GM12801 (cell line): ENCODE measurements at regions not wholly inside any gene's neighbourhood (a gene's known extent, or its start where the extent isn't known, plus 50 kb on each side); places are given as distances from the start of the nearest gene placed in this dataset.

Experiments used
- CTCF ChIP-seq: IDR thresholded peaks from one replicate; pipeline ENCODE4 v1.5.1; 2011; ENCODE audit warnings: control low read depth; ENCODE audit not compliant: insufficient read length; ENCODE audit errors: extremely low read depth

DNA sequence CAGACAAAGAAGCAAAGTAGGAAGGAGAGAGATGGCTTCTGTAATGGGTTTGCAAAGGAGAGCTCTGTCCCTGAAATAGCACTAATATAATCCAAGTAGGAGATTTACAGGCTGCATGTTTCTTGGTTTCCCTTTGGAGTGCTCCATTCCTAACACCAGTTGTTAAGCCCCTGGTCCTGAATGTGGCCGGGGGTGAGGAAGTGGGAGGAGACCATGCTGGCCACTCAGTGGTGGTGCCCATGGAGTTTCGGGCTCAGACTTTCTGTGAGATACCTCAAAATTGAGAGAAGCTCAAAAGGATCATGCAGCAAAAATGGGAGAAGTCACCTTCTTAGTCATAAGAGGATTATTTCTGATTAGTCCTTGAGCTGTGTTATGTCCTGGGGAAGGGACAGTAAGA, 88.5 kb downstream of the DAD1 start:
- TF ChIP-seq CTCF = no peak

- no peak for TF ChIP-seq CTCF
Measured at GRCh38 chr14:22497671-22498093, 91.3 kb downstream of the DAD1 start.

GRCh38 chr14:22497144-22497423, 91.9 kb downstream of the DAD1 start:
- TF ChIP-seq CTCF = no peak

DNA sequence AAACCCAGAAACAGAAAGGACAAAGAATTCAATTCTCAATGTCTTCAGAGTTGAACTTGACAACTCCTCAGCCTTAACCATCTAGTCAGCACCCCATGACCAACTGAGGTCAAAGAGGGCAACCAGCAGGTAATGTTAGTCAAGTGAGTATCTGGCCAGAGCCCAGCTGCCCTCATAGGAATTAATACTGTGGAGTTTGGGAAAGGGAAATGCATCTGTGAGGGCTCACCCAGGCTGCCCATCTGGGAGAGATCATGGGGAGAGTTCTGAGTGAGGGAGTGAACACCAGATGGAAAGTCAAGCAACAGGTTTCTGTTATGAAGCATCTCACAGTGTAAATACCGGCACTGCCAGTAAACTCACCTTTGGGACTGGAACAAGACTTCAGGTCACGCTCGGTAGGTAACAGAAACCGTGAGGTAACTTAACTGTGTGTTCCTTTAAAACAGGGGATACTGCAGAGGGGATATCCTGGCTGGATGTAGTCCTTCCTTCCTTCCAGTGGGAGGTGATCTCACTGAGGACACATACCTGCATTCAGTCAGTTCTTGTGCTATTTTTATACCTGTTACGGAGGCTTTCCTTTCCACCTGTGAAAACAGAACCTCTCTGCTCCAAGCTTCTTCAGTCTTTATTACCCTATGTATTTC, 94.4 kb downstream of the DAD1 start:
- TF ChIP-seq CTCF = no peak

GRCh38 chr14:22493753-22494152, 95.3 kb downstream of the DAD1 start:
- TF ChIP-seq CTCF = no peak

- TF ChIP-seq CTCF = no peak
Measured at GRCh38 chr14:22492622-22493542, 96.1 kb downstream of the DAD1 start.

- no peak for TF ChIP-seq CTCF
Measured at GRCh38 chr14:22491683-22492621, 97.1 kb downstream of the DAD1 start.
